IMR-90 (cell line): ENCODE measurements at regions not wholly inside any gene's neighbourhood (a gene's known extent, or its start where the extent isn't known, plus 50 kb on each side); places are given as distances from the start of the nearest gene placed in this dataset.

Experiments used
- ATAC-seq: fragments of 200-7000 bp; cut with Tn5 transposase; 2 replicates; pipeline ENCODE4 v1.9.1; 2020; ENCODE audit warnings: low read depth, mild to moderate bottlenecking, moderate library complexity
- BruUV-seq: library from RNA; stranded (reverse); fragments of 400-500 nt; replicated peaks from 2 replicates; lab custom pipeline; 2021; lab: Mats Ljungman, UMichigan
- CTCF ChIA-PET: fragments of 300-600 bp; formaldehyde crosslinking; extraction: SDS; loops from one replicate; lab custom pipeline; 2021; ENCODE audit warnings: antibody characterized with exemption; lab: Yijun Ruan, JAX
- POLR2A ChIA-PET: fragments of 300-600 bp; sonication (Branson Sonifier 250); formaldehyde crosslinking; loops from one replicate; lab custom pipeline; 2022; ENCODE audit warnings: antibody characterized with exemption; ENCODE audit not compliant: unreplicated experiment; lab: Charles Lee
- DNase-seq: peaks from one replicate; pipeline ENCODE4 v3.0.0; 2013
- H2AFZ ChIP-seq: replicated peaks from 2 replicates; pipeline ENCODE3; 2013; ENCODE audit warnings: low read length, mild to moderate bottlenecking; ENCODE audit not compliant: poor library complexity
- H2AK5ac ChIP-seq: 2 replicates; pipeline ENCODE4 v1.6.1; 2013; ENCODE audit warnings: low read depth, low read length, inconsistent platforms
- H2AK9ac ChIP-seq: replicated peaks from 2 replicates; pipeline ENCODE3; 2013; ENCODE audit warnings: mild to moderate bottlenecking, low read depth, low read length, moderate library complexity; ENCODE audit not compliant: poor library complexity
- H2BK120ac ChIP-seq: 2 replicates; pipeline ENCODE4 v1.6.1; 2013; ENCODE audit warnings: low read depth, low read length, inconsistent platforms
- H2BK15ac ChIP-seq: 3 replicates; pipeline ENCODE4 v1.6.1; 2013; ENCODE audit warnings: low read depth, low read length, inconsistent platforms
- H2BK20ac ChIP-seq: 2 replicates; pipeline ENCODE4 v1.6.1; 2013; ENCODE audit warnings: low read depth, mild to moderate bottlenecking, inconsistent platforms, low read length, moderate library complexity
- H2BK5ac ChIP-seq: 2 replicates; pipeline ENCODE4 v1.6.1; 2013; ENCODE audit warnings: mild to moderate bottlenecking, low read depth, low read length, inconsistent platforms; ENCODE audit not compliant: poor library complexity, severe bottlenecking
- H3K14ac ChIP-seq: replicated peaks from 2 replicates; pipeline ENCODE4 v1.6.1; 2013; ENCODE audit warnings: low read depth, low read length, inconsistent platforms
- H3K18ac ChIP-seq: 2 replicates; pipeline ENCODE4 v1.6.1; 2013; ENCODE audit warnings: low read depth, low read length, control low read depth
- H3K23ac ChIP-seq: 2 replicates; pipeline ENCODE4 v1.6.1; 2013; ENCODE audit warnings: low read depth, low read length, inconsistent platforms
- H3K27ac ChIP-seq: 2 replicates; pipeline ENCODE4 v1.5.1; 2013; ENCODE audit warnings: mild to moderate bottlenecking, control low read depth, low read length; ENCODE audit not compliant: insufficient read depth
- H3K27me3 ChIP-seq: 2 replicates; pipeline ENCODE4 v1.6.1; 2013; ENCODE audit warnings: low read length; ENCODE audit not compliant: control insufficient read depth, insufficient read depth
- H3K36me3 ChIP-seq: 2 replicates; pipeline ENCODE4 v1.6.1; 2013; ENCODE audit warnings: low read length, mixed read lengths; ENCODE audit not compliant: control insufficient read depth, insufficient read depth
- H3K4ac ChIP-seq: 2 replicates; pipeline ENCODE4 v1.6.1; 2013; ENCODE audit warnings: low read depth, low read length, inconsistent platforms
- H3K4me1 ChIP-seq: 2 replicates; pipeline ENCODE4 v1.6.1; 2013; ENCODE audit warnings: low read length, mixed read lengths; ENCODE audit not compliant: control insufficient read depth, insufficient read depth
- H3K4me2 ChIP-seq: 2 replicates; pipeline ENCODE4 v1.6.1; 2013; ENCODE audit warnings: low read depth, mild to moderate bottlenecking, control low read depth, low read length, moderate library complexity
- H3K4me3 ChIP-seq: 2 replicates; pipeline ENCODE4 v1.5.1; 2013; ENCODE audit warnings: low read depth, mild to moderate bottlenecking, control low read depth, low read length, moderate library complexity; ENCODE audit not compliant: insufficient read depth
- H3K56ac ChIP-seq: 2 replicates; pipeline ENCODE4 v1.6.1; 2013; ENCODE audit warnings: low read length, inconsistent platforms; ENCODE audit not compliant: insufficient read depth; ENCODE audit errors: extremely low read depth
- H3K79me1 ChIP-seq, 2 experiments: 2 replicates each; pipeline ENCODE4 v1.6.1; 2013; ENCODE audit warnings: low read length in 2 of 2, inconsistent platforms in 1 of 2, low read depth in 1 of 2
- H3K9ac ChIP-seq: 2 replicates; pipeline ENCODE4 v1.6.1; 2013; ENCODE audit warnings: low read depth, low read length, control low read depth
- H3K9me1 ChIP-seq: 2 replicates; pipeline ENCODE4 v1.6.1; 2013; ENCODE audit warnings: low read length, inconsistent platforms; ENCODE audit not compliant: insufficient read depth
- H3K9me3 ChIP-seq: 2 replicates; pipeline ENCODE4 v1.6.1; 2013; ENCODE audit warnings: low read length; ENCODE audit not compliant: control insufficient read depth, insufficient read depth
- H4K20me1 ChIP-seq: 2 replicates; pipeline ENCODE4 v1.6.1; 2013; ENCODE audit warnings: low read length, inconsistent platforms; ENCODE audit not compliant: insufficient read depth
- H4K5ac ChIP-seq: 2 replicates; pipeline ENCODE4 v1.6.1; 2013; ENCODE audit warnings: mild to moderate bottlenecking, low read depth, low read length, control low read depth
- H4K8ac ChIP-seq, 2 experiments: 2 replicates each; pipeline ENCODE4 v1.6.1; 2013; ENCODE audit warnings: low read depth in 2 of 2, low read length in 2 of 2, control low read depth in 1 of 2, inconsistent platforms in 1 of 2
- H4K91ac ChIP-seq: 2 replicates; pipeline ENCODE4 v1.6.1; 2013; ENCODE audit warnings: low read depth, low read length, inconsistent platforms; ENCODE audit not compliant: insufficient read depth
- CHD1 ChIP-seq: IDR thresholded peaks from 2 replicates; pipeline ENCODE4 v1.6.1; 2012; ENCODE audit warnings: low read depth, low read length, improper control_type of control experiment
- FOS ChIP-seq: fragments of 150-350 bp; IDR thresholded peaks from 2 replicates; pipeline ENCODE4 v1.6.1; 2016; ENCODE audit warnings: low read depth, low read length
- MAFK ChIP-seq: IDR thresholded peaks from 2 replicates; pipeline ENCODE4 v1.6.1; 2012; ENCODE audit warnings: low read depth, low read length, improper control_type of control experiment
- MAZ ChIP-seq: IDR thresholded peaks from 2 replicates; pipeline ENCODE4 v1.6.1; 2012; ENCODE audit warnings: low read depth, mild to moderate bottlenecking, low read length, improper control_type of control experiment, moderate library complexity, borderline replicate concordance
- MXI1 ChIP-seq: IDR thresholded peaks from 2 replicates; pipeline ENCODE4 v1.6.1; 2012; ENCODE audit warnings: low read depth, mild to moderate bottlenecking, low read length, moderate library complexity, borderline replicate concordance
- NFE2L2 ChIP-seq: fragments of 150-350 bp; IDR thresholded peaks from 2 replicates; pipeline ENCODE4 v1.6.1; 2016; ENCODE audit warnings: low read depth, mild to moderate bottlenecking, low read length
- POLR2A ChIP-seq: IDR thresholded peaks from 2 replicates; pipeline ENCODE4 v1.6.1; 2012; ENCODE audit warnings: mild to moderate bottlenecking, low read depth, low read length
- RCOR1 ChIP-seq: IDR thresholded peaks from 2 replicates; pipeline ENCODE4 v1.6.1; 2012; ENCODE audit warnings: mild to moderate bottlenecking, low read length, improper control_type of control experiment; ENCODE audit not compliant: insufficient replicate concordance
- SMC3 ChIP-seq: fragments of 150-350 bp; IDR thresholded peaks from 2 replicates; pipeline ENCODE4 v1.6.1; 2016; ENCODE audit warnings: low read depth, mild to moderate bottlenecking, antibody characterized with exemption, low read length, moderate library complexity
- WGBS, 2 experiments: methylation state at CpG; one replicate each; pipeline versions ENCODE4 v1.1.5 to v1.1.7; 2013; ENCODE audit warnings: missing lambda C conversion rate in 2 of 2; ENCODE audit not compliant: insufficient read length in 1 of 2; ENCODE audit errors: extremely low coverage in 2 of 2; 5-methylcytosine and 5-hydroxymethylcytosine counted together
- dilution Hi-C: fragments of 300-500 bp; cut with HindIII; formaldehyde crosslinking; loops from one replicate; pipeline ENCODE4 v1.14.3; 2018; ENCODE audit warnings: low sequenced_read_pairs; ENCODE audit not compliant: unreplicated experiment
- in situ Hi-C: fragments of 300-500 bp; cut with MboI; formaldehyde crosslinking; loops from 3 replicates; pipeline ENCODE4 v1.14.3; 2019; ENCODE audit warnings: low sequenced_read_pairs, inconsistent platforms, mixed read lengths
- intact Hi-C: fragments of 100-400 bp; cut with micrococcal nuclease; formaldehyde crosslinking; loops from 2 replicates; pipeline ENCODE4 v1.10.0; 2022
- TF ChIP-seq, protein P1 (sequence below): fragments of 150-350 bp; IDR thresholded peaks from 2 replicates; pipeline ENCODE4 v1.6.1; 2017; ENCODE audit warnings: mild to moderate bottlenecking, antibody characterized with exemption, low read length, low read depth
- TF ChIP-seq, protein P2 (sequence below): fragments of 150-350 bp; IDR thresholded peaks from 2 replicates; pipeline ENCODE4 v1.6.1; 2016; ENCODE audit warnings: low read depth, mild to moderate bottlenecking, low read length, moderate library complexity, borderline replicate concordance
- TF ChIP-seq, protein P3 (sequence below): conservative IDR thresholded peaks from 2 replicates; pipeline ENCODE4 v1.5.1; 2012; ENCODE audit warnings: mild to moderate bottlenecking, low read depth, low read length, improper control_type of control experiment

DNA sequence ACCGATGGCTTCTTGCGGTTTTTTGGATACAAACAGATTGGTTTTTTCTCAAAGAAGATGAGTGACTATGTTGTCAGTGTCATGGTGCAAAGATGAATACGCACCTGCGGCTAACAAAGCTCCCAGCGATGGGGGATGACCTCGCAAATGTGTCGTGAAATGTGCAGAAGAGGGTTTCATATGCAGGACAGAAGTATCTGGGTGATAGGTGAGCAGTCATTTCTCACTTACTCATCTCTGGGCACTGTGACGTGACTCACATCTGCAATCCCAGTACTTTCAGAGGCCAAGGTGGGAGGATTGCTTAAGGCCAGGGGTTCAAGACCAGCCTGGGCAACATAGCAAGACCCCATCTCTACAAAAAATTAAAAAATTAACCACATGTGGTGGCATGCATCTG, 216.3 kb downstream of the ERMARD start:
- Histone ChIP-seq H4K20me1 (no peaks in the 10 kb centered on the region), H3K27ac (no peak overlapping the region), H3K9ac (no peak overlapping the region), H2BK15ac (no peak overlapping the region), H2BK120ac (no peak overlapping the region), H2AFZ (no peak overlapping the region), H3K56ac (no peak overlapping the region), H3K4me1 (no peaks in the 10 kb centered on the region), H2AK5ac (no peak overlapping the region), H3K27me3 (no peaks in the 10 kb centered on the region), H3K9me1 (no peaks in the 10 kb centered on the region), H3K79me1 (no peaks in the 10 kb centered on the region), H3K4ac (no peak overlapping the region), H3K36me3 (no peaks in the 10 kb centered on the region), H3K9me3 (peaks cover 51% of the 10 kb centered on the region), H3K18ac (no peak overlapping the region), H4K91ac (no peak overlapping the region), H4K5ac (no peak overlapping the region), H3K23ac (no peak overlapping the region), H3K4me2 (no peak overlapping the region), H3K4me3 (no peak overlapping the region), H2BK5ac (no peak overlapping the region), H2AK9ac (no peak overlapping the region), H4K8ac (no peak overlapping the region), H2BK20ac (no peak overlapping the region), H3K14ac (no peak overlapping the region)
- WGBS, 2 experiments = no CpG with 5 or more reads among the region's 8 CpGs
- in situ Hi-C loops (no loop called here), dilution Hi-C loops (no loop called here), intact Hi-C loops (no loop called here)
- POLR2A ChIA-PET = no interaction called here
- ATAC-seq (no peak), DNase-seq (no peak)
- no TSS peak for BruUV-seq
- CTCF ChIA-PET = no interaction called here
- no peak for TF ChIP-seq RCOR1
- no peak for TF ChIP-seq MAZ
- TF ChIP-seq POLR2A = no peak
- no peak for TF ChIP-seq NFE2L2
- TF ChIP-seq, protein P1, sequence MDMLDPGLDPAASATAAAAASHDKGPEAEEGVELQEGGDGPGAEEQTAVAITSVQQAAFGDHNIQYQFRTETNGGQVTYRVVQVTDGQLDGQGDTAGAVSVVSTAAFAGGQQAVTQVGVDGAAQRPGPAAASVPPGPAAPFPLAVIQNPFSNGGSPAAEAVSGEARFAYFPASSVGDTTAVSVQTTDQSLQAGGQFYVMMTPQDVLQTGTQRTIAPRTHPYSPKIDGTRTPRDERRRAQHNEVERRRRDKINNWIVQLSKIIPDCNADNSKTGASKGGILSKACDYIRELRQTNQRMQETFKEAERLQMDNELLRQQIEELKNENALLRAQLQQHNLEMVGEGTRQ = no peak
- TF ChIP-seq, protein P2, sequence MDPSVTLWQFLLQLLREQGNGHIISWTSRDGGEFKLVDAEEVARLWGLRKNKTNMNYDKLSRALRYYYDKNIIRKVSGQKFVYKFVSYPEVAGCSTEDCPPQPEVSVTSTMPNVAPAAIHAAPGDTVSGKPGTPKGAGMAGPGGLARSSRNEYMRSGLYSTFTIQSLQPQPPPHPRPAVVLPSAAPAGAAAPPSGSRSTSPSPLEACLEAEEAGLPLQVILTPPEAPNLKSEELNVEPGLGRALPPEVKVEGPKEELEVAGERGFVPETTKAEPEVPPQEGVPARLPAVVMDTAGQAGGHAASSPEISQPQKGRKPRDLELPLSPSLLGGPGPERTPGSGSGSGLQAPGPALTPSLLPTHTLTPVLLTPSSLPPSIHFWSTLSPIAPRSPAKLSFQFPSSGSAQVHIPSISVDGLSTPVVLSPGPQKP = no peak
- no peak for TF ChIP-seq SMC3
- TF ChIP-seq MAFK = no peak
- no peak for TF ChIP-seq FOS
- TF ChIP-seq MXI1 = no peak
- TF ChIP-seq CHD1 = no peak
- TF ChIP-seq, protein P3, sequence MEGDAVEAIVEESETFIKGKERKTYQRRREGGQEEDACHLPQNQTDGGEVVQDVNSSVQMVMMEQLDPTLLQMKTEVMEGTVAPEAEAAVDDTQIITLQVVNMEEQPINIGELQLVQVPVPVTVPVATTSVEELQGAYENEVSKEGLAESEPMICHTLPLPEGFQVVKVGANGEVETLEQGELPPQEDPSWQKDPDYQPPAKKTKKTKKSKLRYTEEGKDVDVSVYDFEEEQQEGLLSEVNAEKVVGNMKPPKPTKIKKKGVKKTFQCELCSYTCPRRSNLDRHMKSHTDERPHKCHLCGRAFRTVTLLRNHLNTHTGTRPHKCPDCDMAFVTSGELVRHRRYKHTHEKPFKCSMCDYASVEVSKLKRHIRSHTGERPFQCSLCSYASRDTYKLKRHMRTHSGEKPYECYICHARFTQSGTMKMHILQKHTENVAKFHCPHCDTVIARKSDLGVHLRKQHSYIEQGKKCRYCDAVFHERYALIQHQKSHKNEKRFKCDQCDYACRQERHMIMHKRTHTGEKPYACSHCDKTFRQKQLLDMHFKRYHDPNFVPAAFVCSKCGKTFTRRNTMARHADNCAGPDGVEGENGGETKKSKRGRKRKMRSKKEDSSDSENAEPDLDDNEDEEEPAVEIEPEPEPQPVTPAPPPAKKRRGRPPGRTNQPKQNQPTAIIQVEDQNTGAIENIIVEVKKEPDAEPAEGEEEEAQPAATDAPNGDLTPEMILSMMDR = no peak
